Smooth muscle cell (in vitro differentiated cells): ENCODE measurements at regions not wholly inside any gene's neighbourhood (a gene's known extent, or its start where the extent isn't known, plus 50 kb on each side); places are given as distances from the start of the nearest gene placed in this dataset.

Experiments used
- DNase-seq: peaks from one replicate; lab custom pipeline; 2025; ENCODE audit not compliant: unreplicated experiment; lab: John Stamatoyannopoulos, UW
- H2AFZ ChIP-seq: fragments of 200-600 bp; sonication (generic); 2 replicates; pipeline ENCODE4 v1.6.0; 2016; ENCODE audit warnings: antibody characterized with exemption, low read depth, mild to moderate bottlenecking
- H3F3A ChIP-seq: fragments of 200-600 bp; sonication (generic); 2 replicates; pipeline ENCODE4 v1.6.0; 2017; ENCODE audit warnings: antibody characterized with exemption, low read depth
- H3K27ac ChIP-seq: fragments of 200-600 bp; sonication (generic); 2 replicates; pipeline ENCODE4 v1.5.1; 2016; ENCODE audit warnings: low read depth, mild to moderate bottlenecking
- H3K27me3 ChIP-seq: fragments of 200-600 bp; sonication (generic); 2 replicates; pipeline ENCODE4 v1.6.1; 2016; ENCODE audit warnings: low read depth, mild to moderate bottlenecking
- H3K36me3 ChIP-seq: fragments of 200-600 bp; sonication (generic); 2 replicates; pipeline ENCODE4 v1.5.1; 2016; ENCODE audit warnings: low read depth
- H3K4me1 ChIP-seq: fragments of 200-600 bp; sonication (generic); 2 replicates; pipeline ENCODE4 v1.5.1; 2016; ENCODE audit warnings: low read depth
- H3K4me2 ChIP-seq: fragments of 200-600 bp; sonication (generic); 2 replicates; pipeline ENCODE4 v1.6.0; 2016; ENCODE audit warnings: mild to moderate bottlenecking
- H3K4me3 ChIP-seq: fragments of 200-600 bp; sonication (generic); 2 replicates; pipeline ENCODE4 v1.5.1; 2016; ENCODE audit warnings: mild to moderate bottlenecking
- H3K79me2 ChIP-seq: fragments of 200-600 bp; sonication (generic); 2 replicates; pipeline ENCODE4 v1.6.0; 2016; ENCODE audit warnings: low read depth, mild to moderate bottlenecking
- H3K9ac ChIP-seq: fragments of 200-600 bp; sonication (generic); 2 replicates; pipeline ENCODE4 v1.6.0; 2016; ENCODE audit warnings: low read depth
- H3K9me3 ChIP-seq: fragments of 200-600 bp; sonication (generic); replicated peaks from 2 replicates; pipeline ENCODE4 v1.5.1; 2016; ENCODE audit warnings: low read depth
- H4K20me1 ChIP-seq: fragments of 200-600 bp; sonication (generic); 2 replicates; pipeline ENCODE4 v1.6.0; 2016; ENCODE audit warnings: low read depth
- WGBS: methylation state at CpG from one replicate; pipeline ENCODE4 v1.1.7; 2016; ENCODE audit warnings: low lambda C conversion rate; 5-methylcytosine and 5-hydroxymethylcytosine counted together
- TF ChIP-seq, protein P1 (sequence below): fragments of 200-600 bp; sonication (generic); IDR thresholded peaks from 2 replicates; pipeline ENCODE4 v1.5.1; 2017; ENCODE audit warnings: borderline replicate concordance, mild to moderate bottlenecking, antibody characterized with exemption; ENCODE audit not compliant: insufficient read depth, poor library complexity, severe bottlenecking

GRCh38 chr7:90005836-90006235 is 148.4 kb upstream of the STEAP1 start:
- Histone ChIP-seq H3K9ac (no peak overlapping the region), H3K4me1 (no peaks in the 10 kb centered on the region), H3K36me3 (no peaks in the 10 kb centered on the region), H3K4me3 (no peak overlapping the region), H4K20me1 (no peaks in the 10 kb centered on the region), H2AFZ (no peak overlapping the region), H3K9me3 (no peaks in the 10 kb centered on the region), H3K27ac (no peak overlapping the region), H3K79me2 (no peaks in the 10 kb centered on the region), H3K4me2 (no peak overlapping the region), H3K27me3 (no peaks in the 10 kb centered on the region), H3F3A (no peaks in the 10 kb centered on the region)
- 84% methylated on average over 2 of the region's 2 CpGs for WGBS
- DNase-seq = no peak
- TF ChIP-seq, protein P1, sequence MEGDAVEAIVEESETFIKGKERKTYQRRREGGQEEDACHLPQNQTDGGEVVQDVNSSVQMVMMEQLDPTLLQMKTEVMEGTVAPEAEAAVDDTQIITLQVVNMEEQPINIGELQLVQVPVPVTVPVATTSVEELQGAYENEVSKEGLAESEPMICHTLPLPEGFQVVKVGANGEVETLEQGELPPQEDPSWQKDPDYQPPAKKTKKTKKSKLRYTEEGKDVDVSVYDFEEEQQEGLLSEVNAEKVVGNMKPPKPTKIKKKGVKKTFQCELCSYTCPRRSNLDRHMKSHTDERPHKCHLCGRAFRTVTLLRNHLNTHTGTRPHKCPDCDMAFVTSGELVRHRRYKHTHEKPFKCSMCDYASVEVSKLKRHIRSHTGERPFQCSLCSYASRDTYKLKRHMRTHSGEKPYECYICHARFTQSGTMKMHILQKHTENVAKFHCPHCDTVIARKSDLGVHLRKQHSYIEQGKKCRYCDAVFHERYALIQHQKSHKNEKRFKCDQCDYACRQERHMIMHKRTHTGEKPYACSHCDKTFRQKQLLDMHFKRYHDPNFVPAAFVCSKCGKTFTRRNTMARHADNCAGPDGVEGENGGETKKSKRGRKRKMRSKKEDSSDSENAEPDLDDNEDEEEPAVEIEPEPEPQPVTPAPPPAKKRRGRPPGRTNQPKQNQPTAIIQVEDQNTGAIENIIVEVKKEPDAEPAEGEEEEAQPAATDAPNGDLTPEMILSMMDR = no peak

- H3K9ac ChIP-seq = no peak overlapping the region
- TF ChIP-seq, protein P1 = no peak
- 86% methylated on average over 3 of the region's 3 CpGs for WGBS
- no peak overlapping the region for H2AFZ ChIP-seq
- H3K36me3 ChIP-seq = no peaks in the 10 kb centered on the region
- H3K4me3 ChIP-seq = no peak overlapping the region
- no peaks in the 10 kb centered on the region for H3K79me2 ChIP-seq
- no peaks in the 10 kb centered on the region for H3K27me3 ChIP-seq
- H3K9me3 ChIP-seq = no peaks in the 10 kb centered on the region
- H3K4me2 ChIP-seq = no peak overlapping the region
- no peaks in the 10 kb centered on the region for H3K4me1 ChIP-seq
- H3F3A ChIP-seq = no peaks in the 10 kb centered on the region
- no peak overlapping the region for H3K27ac ChIP-seq
- no peaks in the 10 kb centered on the region for H4K20me1 ChIP-seq
- no peak for DNase-seq
These were observed 147.1 kb upstream of the STEAP1 start for GRCh38 chr7:90007001-90007654.

DNA sequence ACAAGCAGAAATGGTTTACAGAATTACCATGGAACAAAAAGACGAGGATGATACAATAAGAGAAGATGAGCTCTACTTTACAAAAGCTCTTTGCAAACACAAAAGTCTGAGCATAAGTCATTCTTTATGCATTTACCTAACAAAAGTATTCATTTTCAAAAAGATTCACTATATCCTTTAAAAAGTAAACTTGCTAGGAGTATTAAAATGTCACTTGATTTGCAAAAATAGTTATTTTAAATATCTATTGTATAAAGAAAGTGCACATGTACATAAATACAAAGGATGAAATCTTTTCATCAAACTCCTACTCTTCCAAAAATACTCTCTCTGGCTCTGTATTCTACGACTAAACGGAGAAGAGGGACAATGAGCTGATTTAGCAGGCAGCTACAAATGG is 146.4 kb upstream of the STEAP1 start:
- no peaks in the 10 kb centered on the region for H3K9me3 ChIP-seq
- no peaks in the 10 kb centered on the region for H3K36me3 ChIP-seq
- TF ChIP-seq, protein P1 = no peak
- WGBS = 52% methylated on average over 3 of the region's 3 CpGs
- H3K27me3 ChIP-seq = no peaks in the 10 kb centered on the region
- H3K4me2 ChIP-seq = no peak overlapping the region
- H3K9ac ChIP-seq = no peak overlapping the region
- H4K20me1 ChIP-seq = no peaks in the 10 kb centered on the region
- H3F3A ChIP-seq = no peaks in the 10 kb centered on the region
- no peaks in the 10 kb centered on the region for H3K79me2 ChIP-seq
- H3K27ac ChIP-seq = no peak overlapping the region
- H3K4me1 ChIP-seq = no peaks in the 10 kb centered on the region
- H3K4me3 ChIP-seq = no peak overlapping the region
- DNase-seq = no peak
- no peak overlapping the region for H2AFZ ChIP-seq

DNA sequence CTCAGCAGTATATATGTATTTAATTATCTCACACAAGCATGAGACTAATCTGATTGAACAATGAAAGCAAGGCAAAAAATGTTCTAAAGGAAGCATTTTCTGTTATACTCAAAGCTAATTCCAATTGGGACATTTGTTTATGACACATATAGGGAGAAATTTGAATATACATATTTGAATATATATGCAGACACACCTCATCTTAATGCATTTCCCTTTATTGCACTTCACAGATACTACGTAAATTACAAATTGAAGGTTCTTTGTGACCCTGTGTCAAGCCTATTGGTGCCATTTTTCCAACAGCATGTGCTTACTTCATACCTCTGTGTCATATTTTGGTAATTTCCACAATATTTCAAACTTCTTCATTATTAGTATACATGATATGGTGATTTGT is 132.1 kb upstream of the STEAP1 start:
- no peak overlapping the region for H3K4me2 ChIP-seq
- TF ChIP-seq, protein P1 = no peak
- no peaks in the 10 kb centered on the region for H3K36me3 ChIP-seq
- DNase-seq = no peak
- no peak overlapping the region for H3K4me3 ChIP-seq
- 66% methylated on average over 1 of the region's 1 CpG for whole genome bisulfite sequencing
- H4K20me1 ChIP-seq = no peaks in the 10 kb centered on the region
- H3K9ac ChIP-seq = no peak overlapping the region
- no peaks in the 10 kb centered on the region for H3K27me3 ChIP-seq
- H3K9me3 ChIP-seq = no peaks in the 10 kb centered on the region
- H3K4me1 ChIP-seq = no peaks in the 10 kb centered on the region
- H3K79me2 ChIP-seq = no peaks in the 10 kb centered on the region
- no peak overlapping the region for H3K27ac ChIP-seq
- H3F3A ChIP-seq = no peaks in the 10 kb centered on the region
- H2AFZ ChIP-seq = no peak overlapping the region
